ENCODE measurements at regions not wholly inside any gene's neighbourhood (a gene's known extent, or its start where the extent isn't known, plus 50 kb on each side); places are given as distances from the start of the nearest gene placed in this dataset.

DNA sequence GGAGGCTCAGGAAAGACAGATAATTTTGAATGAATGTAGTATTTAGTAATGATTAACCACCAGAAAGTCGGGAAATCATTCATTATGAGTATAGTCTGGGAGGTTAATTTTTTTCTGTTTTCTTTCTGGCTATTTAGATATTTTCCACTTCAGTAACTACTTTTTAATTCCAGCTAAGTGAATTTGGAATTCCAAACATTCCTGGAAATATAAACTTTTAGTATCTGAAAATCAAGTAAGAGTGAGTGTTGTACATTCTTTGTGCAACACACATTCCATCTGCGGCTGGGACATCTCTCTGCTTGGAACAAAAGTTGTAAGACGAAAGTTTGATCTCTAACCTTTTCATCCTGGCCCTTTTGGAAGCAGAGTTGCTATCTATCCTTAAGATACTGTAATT, 275.7 kb upstream of the SPRED2 start:
- TF ChIP-seq, protein P1, sequence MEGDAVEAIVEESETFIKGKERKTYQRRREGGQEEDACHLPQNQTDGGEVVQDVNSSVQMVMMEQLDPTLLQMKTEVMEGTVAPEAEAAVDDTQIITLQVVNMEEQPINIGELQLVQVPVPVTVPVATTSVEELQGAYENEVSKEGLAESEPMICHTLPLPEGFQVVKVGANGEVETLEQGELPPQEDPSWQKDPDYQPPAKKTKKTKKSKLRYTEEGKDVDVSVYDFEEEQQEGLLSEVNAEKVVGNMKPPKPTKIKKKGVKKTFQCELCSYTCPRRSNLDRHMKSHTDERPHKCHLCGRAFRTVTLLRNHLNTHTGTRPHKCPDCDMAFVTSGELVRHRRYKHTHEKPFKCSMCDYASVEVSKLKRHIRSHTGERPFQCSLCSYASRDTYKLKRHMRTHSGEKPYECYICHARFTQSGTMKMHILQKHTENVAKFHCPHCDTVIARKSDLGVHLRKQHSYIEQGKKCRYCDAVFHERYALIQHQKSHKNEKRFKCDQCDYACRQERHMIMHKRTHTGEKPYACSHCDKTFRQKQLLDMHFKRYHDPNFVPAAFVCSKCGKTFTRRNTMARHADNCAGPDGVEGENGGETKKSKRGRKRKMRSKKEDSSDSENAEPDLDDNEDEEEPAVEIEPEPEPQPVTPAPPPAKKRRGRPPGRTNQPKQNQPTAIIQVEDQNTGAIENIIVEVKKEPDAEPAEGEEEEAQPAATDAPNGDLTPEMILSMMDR (IDR thresholded peaks at IDR 0.05 in 4 of 5, conservative IDR thresholded peaks at IDR 0.05 in 1 of 5) = no peak
- no peak for TF ChIP-seq POLR2A (IDR thresholded peaks at IDR 0.05)
